GM19351 (cell line): ENCODE measurements at regions not wholly inside any gene's neighbourhood (a gene's known extent, or its start where the extent isn't known, plus 50 kb on each side); places are given as distances from the start of the nearest gene placed in this dataset.

Experiments
- ATAC-seq: cut with Tn5 transposase; IDR thresholded peaks from one replicate; pipeline ENCODE4 v1.9.1; 2021; ENCODE audit warnings: mild to moderate bottlenecking, moderate library complexity; ENCODE audit not compliant: unreplicated experiment

- ATAC-seq, result no peak
Observed at GRCh38 chr3:117117188-117117936, 407.8 kb downstream of the TUSC7 start.

GRCh38 chr3:117118604-117119003, 409.0 kb downstream of the TUSC7 start:
- no peak for ATAC-seq

GRCh38 chr3:117120014-117120413, 410.4 kb downstream of the TUSC7 start:
- ATAC-seq, result no peak

- no peak for ATAC-seq
Observed at GRCh38 chr3:117122609-117123008, 413.0 kb downstream of the TUSC7 start.

- ATAC-seq, result no peak
Observed at GRCh38 chr3:117126460-117126859, 416.9 kb downstream of the TUSC7 start.

GRCh38 chr3:117126946-117127546, 417.5 kb downstream of the TUSC7 start:
- no peak for ATAC-seq

GRCh38 chr3:117128133-117128532, 418.6 kb downstream of the TUSC7 start:
- ATAC-seq, result no peak

- ATAC-seq, result no peak
Observed at GRCh38 chr3:117128872-117129271, 419.3 kb downstream of the TUSC7 start.

GRCh38 chr3:117129516-117129915, 419.9 kb downstream of the TUSC7 start:
- ATAC-seq, result no peak

- ATAC-seq, result no peak
Observed at GRCh38 chr3:117130222-117130621, 420.6 kb downstream of the TUSC7 start.

GRCh38 chr3:117131259-117131658, 421.7 kb downstream of the TUSC7 start:
- ATAC-seq, result no peak

- ATAC-seq, result no peak
Observed at GRCh38 chr3:117133066-117133465, 423.5 kb downstream of the TUSC7 start.

GRCh38 chr3:117135207-117135606, 425.6 kb downstream of the TUSC7 start:
- ATAC-seq, result no peak

GRCh38 chr3:117136003-117136402, 426.4 kb downstream of the TUSC7 start:
- no peak for ATAC-seq

GRCh38 chr3:117137065-117137464, 427.5 kb downstream of the TUSC7 start:
- ATAC-seq, result no peak

GRCh38 chr3:117139681-117140080, 430.1 kb downstream of the TUSC7 start:
- ATAC-seq, result no peak

GRCh38 chr3:117141812-117142211, 432.2 kb downstream of the TUSC7 start:
- ATAC-seq, result no peak

- ATAC-seq, result no peak
Observed at GRCh38 chr3:117144853-117145252, 435.3 kb downstream of the TUSC7 start.

- no peak for ATAC-seq
Observed at GRCh38 chr3:117145677-117146076, 436.1 kb downstream of the TUSC7 start.

- ATAC-seq, result no peak
Observed at GRCh38 chr3:117146571-117146970, 437.0 kb downstream of the TUSC7 start.

GRCh38 chr3:117149584-117149983, 440.0 kb downstream of the TUSC7 start:
- ATAC-seq, result no peak

- ATAC-seq, result no peak
Observed at GRCh38 chr3:117150628-117151027, 441.0 kb downstream of the TUSC7 start.

GRCh38 chr3:117160176-117160575, 450.6 kb downstream of the TUSC7 start:
- no peak for ATAC-seq
